C4-2B (cell line): ENCODE measurements at regions not wholly inside any gene's neighbourhood (a gene's known extent, or its start where the extent isn't known, plus 50 kb on each side); places are given as distances from the start of the nearest gene placed in this dataset.

Experiments used
- H3K27ac ChIP-seq: fragments of 450-650 bp; 2 replicates; pipeline ENCODE4 v1.5.1; 2017
- CTCF ChIP-seq: fragments of 450-650 bp; conservative IDR thresholded peaks from 2 replicates; pipeline ENCODE4 v1.5.1; 2017; ENCODE audit warnings: mild to moderate bottlenecking
- ZFX ChIP-seq: fragments of 450-650 bp; IDR thresholded peaks from 2 replicates; pipeline ENCODE4 v1.6.1; 2017

GRCh38 chr6:160926281-160927276, 65.0 kb upstream of the MAP3K4 start:
- no peak overlapping the region for H3K27ac ChIP-seq
- TF ChIP-seq ZFX = no peak
- no peak for TF ChIP-seq CTCF

GRCh38 chr6:160927416-160927815, 64.2 kb upstream of the MAP3K4 start:
- H3K27ac ChIP-seq = no peak overlapping the region
- no peak for TF ChIP-seq CTCF
- TF ChIP-seq ZFX = no peak

GRCh38 chr6:160929361-160929760, 62.2 kb upstream of the MAP3K4 start:
- TF ChIP-seq ZFX (no peak), CTCF (no peak)

GRCh38 chr6:160929831-160930230, 61.7 kb upstream of the MAP3K4 start:
- TF ChIP-seq CTCF (no peak), ZFX (no peak)
- no peak overlapping the region for H3K27ac ChIP-seq

More at GRCh38 chr6:160929361-160929760, 62.2 kb upstream of the MAP3K4 start:
- H3K27ac ChIP-seq = no peak overlapping the region

GRCh38 chr6:160930547-160931377, 60.8 kb upstream of the MAP3K4 start:
- no peak for TF ChIP-seq ZFX
- TF ChIP-seq CTCF = peak; percentile 86
- no peak overlapping the region for H3K27ac ChIP-seq

- TF ChIP-seq CTCF = no peak
- TF ChIP-seq ZFX = no peak
- no peak overlapping the region for H3K27ac ChIP-seq
Observed at GRCh38 chr6:160931378-160932310, 59.9 kb upstream of the MAP3K4 start.
